ENCODE measurements at regions not wholly inside any gene's neighbourhood (a gene's known extent, or its start where the extent isn't known, plus 50 kb on each side); places are given as distances from the start of the nearest gene placed in this dataset.

DNA sequence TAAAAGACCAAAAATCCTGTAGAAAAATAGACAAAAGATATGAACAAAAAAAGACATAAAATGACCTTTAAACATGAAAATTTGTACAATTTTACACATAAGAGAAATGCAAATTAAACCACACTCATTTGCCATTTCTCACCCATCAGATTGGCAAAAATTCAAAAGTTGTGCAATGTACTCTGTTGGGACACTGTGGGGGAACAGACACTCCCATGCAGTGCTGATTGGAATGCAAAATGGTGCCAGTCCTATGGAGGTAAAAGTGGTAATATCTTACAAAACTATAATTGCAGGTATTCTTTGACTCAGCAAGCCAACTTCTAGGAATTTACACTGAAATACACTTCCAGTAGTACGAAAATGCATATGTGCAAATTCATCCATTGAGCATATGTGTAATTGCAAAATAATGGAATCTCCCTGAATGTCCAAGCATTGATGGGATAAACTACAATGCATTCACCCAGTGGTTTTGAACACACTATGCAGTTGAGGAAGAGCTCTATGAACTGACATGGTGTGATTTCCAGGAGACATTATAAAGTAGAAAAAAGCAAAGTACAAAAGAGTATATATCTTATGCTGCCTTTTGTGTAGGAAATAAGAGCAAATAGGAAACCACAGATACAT is 201.8 kb upstream of the ZNF521 start:
- Histone ChIP-seq H3K27ac (no peak overlapping the region), H3K27me3 (no peaks in the 10 kb centered on the region), H3K36me3 (no peaks in the 10 kb centered on the region), H3K4me1 (no peaks in the 10 kb centered on the region), H3K4me3 (no peak overlapping the region), H3K9me3 (peaks cover 0 to under 1% (median under 1%) of the 10 kb centered on the region in 4 donors)
- 71 to 91% (median 88%) methylated on average over 1 of the region's 1 CpG for WGBS, 5 donors
- no peak for TF ChIP-seq EP300 (IDR thresholded peaks at IDR 0.05)
- no peak for TF ChIP-seq POLR2AphosphoS5 (IDR thresholded peaks at IDR 0.05)
- TF ChIP-seq, protein P1, sequence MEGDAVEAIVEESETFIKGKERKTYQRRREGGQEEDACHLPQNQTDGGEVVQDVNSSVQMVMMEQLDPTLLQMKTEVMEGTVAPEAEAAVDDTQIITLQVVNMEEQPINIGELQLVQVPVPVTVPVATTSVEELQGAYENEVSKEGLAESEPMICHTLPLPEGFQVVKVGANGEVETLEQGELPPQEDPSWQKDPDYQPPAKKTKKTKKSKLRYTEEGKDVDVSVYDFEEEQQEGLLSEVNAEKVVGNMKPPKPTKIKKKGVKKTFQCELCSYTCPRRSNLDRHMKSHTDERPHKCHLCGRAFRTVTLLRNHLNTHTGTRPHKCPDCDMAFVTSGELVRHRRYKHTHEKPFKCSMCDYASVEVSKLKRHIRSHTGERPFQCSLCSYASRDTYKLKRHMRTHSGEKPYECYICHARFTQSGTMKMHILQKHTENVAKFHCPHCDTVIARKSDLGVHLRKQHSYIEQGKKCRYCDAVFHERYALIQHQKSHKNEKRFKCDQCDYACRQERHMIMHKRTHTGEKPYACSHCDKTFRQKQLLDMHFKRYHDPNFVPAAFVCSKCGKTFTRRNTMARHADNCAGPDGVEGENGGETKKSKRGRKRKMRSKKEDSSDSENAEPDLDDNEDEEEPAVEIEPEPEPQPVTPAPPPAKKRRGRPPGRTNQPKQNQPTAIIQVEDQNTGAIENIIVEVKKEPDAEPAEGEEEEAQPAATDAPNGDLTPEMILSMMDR (IDR thresholded peaks at IDR 0.05): no peak
- TF ChIP-seq POLR2A (IDR thresholded peaks at IDR 0.05): no peak
- no peak for DNase-seq
- intact Hi-C loops (cut with DNase I; ENCODE audit: low total_unique reads): no loop called here

DNA sequence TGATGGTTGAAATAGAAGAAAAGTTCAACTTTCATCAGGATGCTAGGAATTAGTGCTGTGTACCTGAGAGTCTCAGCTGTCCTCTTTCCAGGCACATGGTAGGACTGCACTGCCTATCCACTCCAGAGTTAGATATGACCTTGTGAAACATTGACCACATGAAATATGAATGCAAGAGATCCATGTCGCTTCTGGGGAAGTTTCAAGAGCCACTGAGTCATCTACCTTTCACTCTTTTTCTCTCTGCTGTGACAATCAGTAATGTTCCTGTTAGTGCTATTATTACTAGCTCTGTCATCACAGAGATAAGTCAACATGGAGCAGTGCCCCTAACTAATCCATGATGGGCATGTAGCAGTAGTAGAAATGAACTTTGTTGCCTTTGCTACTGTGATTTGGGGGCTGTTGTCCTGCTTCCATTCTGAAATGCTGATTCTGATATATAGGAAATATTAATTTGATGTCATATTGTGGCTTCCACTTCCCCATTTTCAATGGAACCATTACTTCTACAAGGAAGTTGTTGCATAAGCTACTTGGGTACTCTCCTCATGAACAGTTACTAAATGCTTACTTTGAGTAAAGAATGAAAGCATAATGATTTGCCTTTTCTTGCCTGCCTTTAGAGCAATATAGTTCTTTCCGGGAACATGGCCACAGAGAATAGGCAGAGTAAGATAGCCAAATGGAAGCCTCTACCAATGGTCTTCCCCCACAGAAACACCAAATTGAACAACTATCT is 192.8 kb upstream of the ZNF521 start:
- Histone ChIP-seq H3K36me3 (no peaks in the 10 kb centered on the region), H3K27me3 (no peaks in the 10 kb centered on the region), H3K9me3 (peaks cover 0 to 10% (median 5%) of the 10 kb centered on the region in 4 donors), H3K4me1 (no peaks in the 10 kb centered on the region), H3K27ac (no peak overlapping the region), H3K4me3 (no peak overlapping the region)
- 74 to 90% (median 77%) methylated on average over 2 of the region's 2 CpGs for WGBS, 5 donors
- intact Hi-C loops (cut with DNase I; ENCODE audit: low total_unique reads): no loop called here
- TF ChIP-seq EP300 (IDR thresholded peaks at IDR 0.05) (no peak), POLR2AphosphoS5 (IDR thresholded peaks at IDR 0.05) (no peak), POLR2A (IDR thresholded peaks at IDR 0.05) (no peak)
- TF ChIP-seq, protein P1 (IDR thresholded peaks at IDR 0.05): no peak
- no peak for DNase-seq

DNA sequence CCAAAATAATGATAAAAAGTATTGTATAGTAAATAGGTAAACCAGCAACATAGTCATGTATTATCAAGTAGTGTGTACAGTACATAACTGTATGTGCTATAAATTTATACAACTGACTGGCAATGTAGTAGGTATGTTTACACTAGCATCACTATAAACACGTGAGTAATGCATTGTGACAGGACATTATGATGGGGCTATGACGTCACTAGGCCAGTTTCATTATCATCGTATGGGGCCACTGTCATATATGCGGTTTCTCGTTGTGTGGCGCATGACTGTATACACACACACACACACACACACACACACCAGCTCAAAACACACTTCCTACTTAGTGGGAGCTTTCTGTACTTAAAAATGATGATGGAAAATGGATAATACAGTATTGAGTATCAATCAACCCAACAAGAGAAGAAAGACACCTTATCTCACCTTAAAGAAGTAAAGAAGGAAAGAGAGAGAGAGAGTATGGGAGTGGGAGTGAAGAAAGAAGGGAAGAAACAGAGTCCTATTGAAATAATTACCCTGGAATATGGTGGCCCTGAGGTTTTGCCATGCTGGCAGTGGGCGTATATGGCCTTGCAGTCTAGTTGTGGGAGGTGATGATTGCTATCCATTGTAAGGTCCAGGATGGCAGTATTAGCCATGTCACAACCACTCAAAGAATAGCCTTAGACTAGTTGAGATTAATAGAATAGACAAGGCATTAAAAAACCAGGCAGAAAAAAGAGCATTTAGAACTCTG is 186.4 kb upstream of the ZNF521 start:
- TF ChIP-seq, protein P1 (IDR thresholded peaks at IDR 0.05): no peak
- TF ChIP-seq POLR2A (IDR thresholded peaks at IDR 0.05) (no peak), POLR2AphosphoS5 (IDR thresholded peaks at IDR 0.05) (no peak), EP300 (IDR thresholded peaks at IDR 0.05) (no peak)
- intact Hi-C loops (cut with DNase I; ENCODE audit: low total_unique reads): no loop called here
- H3K27ac ChIP-seq: no peak overlapping the region

DNA sequence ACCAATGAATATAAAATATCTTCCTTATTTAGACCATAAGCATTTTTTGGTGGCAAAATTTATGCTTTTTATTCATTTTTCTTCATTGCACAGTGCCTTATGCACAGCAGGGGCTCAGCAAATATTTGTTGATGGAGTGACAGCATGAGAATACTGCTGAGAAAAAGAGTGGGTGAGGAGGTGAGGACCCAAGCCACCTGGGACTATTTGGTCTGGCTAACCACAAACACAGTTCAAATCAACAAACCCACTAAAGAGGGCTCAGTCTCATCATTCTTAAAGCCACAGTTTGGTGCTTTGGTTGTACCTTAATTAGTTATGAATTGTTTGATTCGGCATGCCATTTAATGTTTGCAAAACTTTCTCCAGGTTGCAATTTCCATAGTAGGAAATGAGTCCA is 183.5 kb upstream of the ZNF521 start:
- no peak for DNase-seq
- intact Hi-C loops (cut with DNase I; ENCODE audit: low total_unique reads): no loop called here
- Histone ChIP-seq H3K4me1 (no peaks in the 10 kb centered on the region), H3K9me3 (peaks cover 0 to 5% (median 0%) of the 10 kb centered on the region in 4 donors), H3K4me3 (no peak overlapping the region), H3K27ac (no peak overlapping the region), H3K27me3 (no peaks in the 10 kb centered on the region), H3K36me3 (no peaks in the 10 kb centered on the region)
- TF ChIP-seq POLR2A (IDR thresholded peaks at IDR 0.05): no peak
- TF ChIP-seq EP300 (IDR thresholded peaks at IDR 0.05): no peak
- TF ChIP-seq, protein P1 (IDR thresholded peaks at IDR 0.05): no peak
- TF ChIP-seq POLR2AphosphoS5 (IDR thresholded peaks at IDR 0.05): no peak
- WGBS, 5 donors: 50 to 82% (median 79%) methylated on average over 1 of the region's 1 CpG

More for the DNA sequence above, 186.4 kb upstream of the ZNF521 start:
- no peaks in the 10 kb centered on the region for H3K4me1 ChIP-seq
- no peaks in the 10 kb centered on the region for H3K9me3 ChIP-seq
- H3K27me3 ChIP-seq: no peaks in the 10 kb centered on the region
- no peak overlapping the region for H3K4me3 ChIP-seq
- 85 to 88% (median 85%) methylated on average over 7 of the region's 7 CpGs for WGBS, 5 donors
- H3K36me3 ChIP-seq: no peaks in the 10 kb centered on the region
- no peak for DNase-seq
